NB4 (cell line): ENCODE measurements at regions not wholly inside any gene's neighbourhood (a gene's known extent, or its start where the extent isn't known, plus 50 kb on each side); places are given as distances from the start of the nearest gene placed in this dataset.

Experiments used
- CTCF ChIP-seq: IDR thresholded peaks from one replicate; pipeline ENCODE4 v1.5.1; 2012; ENCODE audit warnings: low read depth, low read length
- MYC ChIP-seq: IDR thresholded peaks from 2 replicates; pipeline ENCODE4 v1.6.1; 2011; ENCODE audit warnings: low read depth, low read length
- POLR2A ChIP-seq: IDR thresholded peaks from 2 replicates; pipeline ENCODE4 v1.6.1; 2011; ENCODE audit warnings: mild to moderate bottlenecking; ENCODE audit not compliant: insufficient read length; ENCODE audit errors: extremely low read depth

GRCh38 chr2:41420872-41421271 is 626.9 kb upstream of the PKDCC start:
- TF ChIP-seq CTCF (no peak), POLR2A (no peak), MYC (no peak)
